HUES48 (cell line): ENCODE measurements at regions not wholly inside any gene's neighbourhood (a gene's known extent, or its start where the extent isn't known, plus 50 kb on each side); places are given as distances from the start of the nearest gene placed in this dataset.

Source experiments
- H3K27ac ChIP-seq: one replicate; pipeline ENCODE4 v1.7.0; 2013; ENCODE audit warnings: low read depth, low read length, inconsistent platforms
- H3K27me3 ChIP-seq: 2 replicates; pipeline ENCODE4 v1.6.1; 2013; ENCODE audit warnings: mild to moderate bottlenecking, low read length; ENCODE audit not compliant: control insufficient read depth, insufficient read depth
- H3K36me3 ChIP-seq: 2 replicates; pipeline ENCODE4 v1.6.1; 2013; ENCODE audit warnings: low read length; ENCODE audit not compliant: control insufficient read depth, insufficient read depth
- H3K4me1 ChIP-seq: 2 replicates; pipeline ENCODE4 v1.6.1; 2013; ENCODE audit warnings: mild to moderate bottlenecking, low read length; ENCODE audit not compliant: control insufficient read depth, insufficient read depth
- H3K4me3 ChIP-seq: 2 replicates; pipeline ENCODE4 v1.5.1; 2013; ENCODE audit warnings: mild to moderate bottlenecking, low read depth, low read length
- H3K9ac ChIP-seq: 2 replicates; pipeline ENCODE4 v1.6.1; 2013; ENCODE audit warnings: mild to moderate bottlenecking, low read depth, low read length, moderate library complexity
- H3K9me3 ChIP-seq: 2 replicates; pipeline ENCODE4 v1.6.1; 2013; ENCODE audit warnings: low read length; ENCODE audit not compliant: control insufficient read depth, insufficient read depth

- Histone ChIP-seq H3K4me1 (peaks cover 12% of the 10 kb centered on the region), H3K27me3 (no peaks in the 10 kb centered on the region), H3K9me3 (no peaks in the 10 kb centered on the region), H3K27ac (no peak overlapping the region), H3K4me3 (no peak overlapping the region), H3K36me3 (no peaks in the 10 kb centered on the region), H3K9ac (no peak overlapping the region)
Measured at GRCh38 chr2:41728788-41729338, 319.0 kb upstream of the PKDCC start.

GRCh38 chr2:41729800-41730364 lies 317.9 kb upstream of the PKDCC start:
- peaks cover 16% of the 10 kb centered on the region for H3K4me1 ChIP-seq
- no peaks in the 10 kb centered on the region for H3K9me3 ChIP-seq

GRCh38 chr2:41735006-41735405 lies 312.8 kb upstream of the PKDCC start:
- Histone ChIP-seq H3K36me3 (no peaks in the 10 kb centered on the region), H3K27ac (peak overlapping the region; percentile 14), H3K27me3 (no peaks in the 10 kb centered on the region), H3K4me3 (no peak overlapping the region), H3K9ac (no peak overlapping the region), H3K4me1 (peaks cover 22% of the 10 kb centered on the region), H3K9me3 (no peaks in the 10 kb centered on the region)

More at GRCh38 chr2:41729800-41730364, 317.9 kb upstream of the PKDCC start:
- Histone ChIP-seq H3K27me3 (no peaks in the 10 kb centered on the region), H3K4me3 (no peak overlapping the region), H3K36me3 (no peaks in the 10 kb centered on the region), H3K27ac (no peak overlapping the region), H3K9ac (no peak overlapping the region)

GRCh38 chr2:41735476-41735875 lies 312.3 kb upstream of the PKDCC start:
- Histone ChIP-seq H3K36me3 (no peaks in the 10 kb centered on the region), H3K27me3 (no peaks in the 10 kb centered on the region), H3K4me1 (peaks cover 18% of the 10 kb centered on the region), H3K9me3 (no peaks in the 10 kb centered on the region), H3K27ac (peak overlapping the region; percentile 14), H3K4me3 (no peak overlapping the region), H3K9ac (no peak overlapping the region)

- no peaks in the 10 kb centered on the region for H3K27me3 ChIP-seq
- H3K36me3 ChIP-seq = no peaks in the 10 kb centered on the region
- no peaks in the 10 kb centered on the region for H3K9me3 ChIP-seq
- H3K4me1 ChIP-seq = peaks cover 18% of the 10 kb centered on the region
- H3K27ac ChIP-seq = no peak overlapping the region
- H3K4me3 ChIP-seq = no peak overlapping the region
- H3K9ac ChIP-seq = no peak overlapping the region
Measured at GRCh38 chr2:41736105-41736567, 311.7 kb upstream of the PKDCC start.

GRCh38 chr2:41736586-41736985 lies 311.2 kb upstream of the PKDCC start:
- H3K4me3 ChIP-seq = no peak overlapping the region
- H3K36me3 ChIP-seq = no peaks in the 10 kb centered on the region
- H3K9ac ChIP-seq = no peak overlapping the region
- H3K27me3 ChIP-seq = no peaks in the 10 kb centered on the region
- H3K27ac ChIP-seq = no peak overlapping the region
- no peaks in the 10 kb centered on the region for H3K9me3 ChIP-seq
- H3K4me1 ChIP-seq = peaks cover 18% of the 10 kb centered on the region

- Histone ChIP-seq H3K9ac (no peak overlapping the region), H3K27ac (no peak overlapping the region)
Measured at GRCh38 chr2:41737888-41738287, 309.9 kb upstream of the PKDCC start.

GRCh38 chr2:41741951-41742595 lies 305.7 kb upstream of the PKDCC start:
- Histone ChIP-seq H3K36me3 (no peaks in the 10 kb centered on the region), H3K4me3 (no peak overlapping the region), H3K27ac (no peak overlapping the region), H3K9ac (no peak overlapping the region), H3K4me1 (no peaks in the 10 kb centered on the region), H3K27me3 (no peaks in the 10 kb centered on the region), H3K9me3 (peaks cover 8% of the 10 kb centered on the region)

More at GRCh38 chr2:41737888-41738287, 309.9 kb upstream of the PKDCC start:
- Histone ChIP-seq H3K9me3 (no peaks in the 10 kb centered on the region), H3K4me1 (peaks cover 15% of the 10 kb centered on the region), H3K27me3 (no peaks in the 10 kb centered on the region), H3K4me3 (no peak overlapping the region), H3K36me3 (no peaks in the 10 kb centered on the region)

GRCh38 chr2:41743324-41743723 lies 304.5 kb upstream of the PKDCC start:
- peaks cover 8% of the 10 kb centered on the region for H3K9me3 ChIP-seq
- H3K36me3 ChIP-seq = no peaks in the 10 kb centered on the region
- no peak overlapping the region for H3K4me3 ChIP-seq
- no peaks in the 10 kb centered on the region for H3K27me3 ChIP-seq
- no peak overlapping the region for H3K9ac ChIP-seq
- no peak overlapping the region for H3K27ac ChIP-seq
- H3K4me1 ChIP-seq = no peaks in the 10 kb centered on the region

GRCh38 chr2:41750829-41751228 lies 297.0 kb upstream of the PKDCC start:
- H3K4me1 ChIP-seq = no peaks in the 10 kb centered on the region
- no peak overlapping the region for H3K9ac ChIP-seq
- no peaks in the 10 kb centered on the region for H3K36me3 ChIP-seq
- H3K27ac ChIP-seq = no peak overlapping the region
- H3K4me3 ChIP-seq = no peak overlapping the region
- peaks cover 6% of the 10 kb centered on the region; the same call in 1 of the 2 replicates for H3K9me3 ChIP-seq
- no peaks in the 10 kb centered on the region for H3K27me3 ChIP-seq

- H3K4me3 ChIP-seq = no peak overlapping the region
- no peak overlapping the region for H3K9ac ChIP-seq
Measured at GRCh38 chr2:41759880-41760279, 287.9 kb upstream of the PKDCC start.

More at GRCh38 chr2:41759880-41760279, 287.9 kb upstream of the PKDCC start:
- no peak overlapping the region for H3K27ac ChIP-seq
- H3K36me3 ChIP-seq = no peaks in the 10 kb centered on the region
- no peaks in the 10 kb centered on the region for H3K4me1 ChIP-seq
- no peaks in the 10 kb centered on the region for H3K27me3 ChIP-seq
- H3K9me3 ChIP-seq = no peaks in the 10 kb centered on the region
